GM23338 (cell line): ENCODE measurements at regions not wholly inside any gene's neighbourhood (a gene's known extent, or its start where the extent isn't known, plus 50 kb on each side); places are given as distances from the start of the nearest gene placed in this dataset.

Experiments used
- ATAC-seq: fragments of 200-7000 bp; cut with Tn5 transposase; 3 replicates; pipeline ENCODE4 v1.9.1; 2020
- DNase-seq: peaks from one replicate; pipeline ENCODE4 v3.0.0-alpha.2; 2015; ENCODE audit warnings: low spot score
- H2AFZ ChIP-seq: fragments of 200-600 bp; sonication (generic); 2 replicates; pipeline ENCODE4 v1.8.0; 2016; ENCODE audit warnings: antibody characterized with exemption, mild to moderate bottlenecking, moderate library complexity
- H3F3A ChIP-seq: fragments of 200-600 bp; sonication (generic); replicated peaks from 2 replicates; pipeline ENCODE4 v1.8.0; 2017; ENCODE audit warnings: antibody characterized with exemption, mixed run types, low read depth
- H3K27ac ChIP-seq: fragments of 200-600 bp; sonication (generic); 2 replicates; pipeline ENCODE4 v1.6.1; 2016; ENCODE audit warnings: low read depth
- H3K27me3 ChIP-seq: fragments of 200-600 bp; sonication (generic); 2 replicates; pipeline ENCODE4 v1.8.0; 2016; ENCODE audit warnings: mild to moderate bottlenecking, mixed run types, moderate library complexity; ENCODE audit not compliant: insufficient read depth
- H3K36me3 ChIP-seq: fragments of 200-600 bp; sonication (generic); 2 replicates; pipeline ENCODE4 v1.8.0; 2016; ENCODE audit warnings: mild to moderate bottlenecking; ENCODE audit not compliant: insufficient read depth
- H3K4me1 ChIP-seq: fragments of 200-600 bp; sonication (generic); 2 replicates; pipeline ENCODE4 v1.8.0; 2016; ENCODE audit warnings: mild to moderate bottlenecking, moderate library complexity; ENCODE audit not compliant: insufficient read depth
- H3K4me2 ChIP-seq: fragments of 200-600 bp; sonication (generic); 2 replicates; pipeline ENCODE4 v1.7.1; 2017; ENCODE audit warnings: mixed run types
- H3K4me3 ChIP-seq: fragments of 200-600 bp; sonication (generic); 2 replicates; pipeline ENCODE4 v1.6.1; 2016; ENCODE audit warnings: mixed run types
- H3K79me2 ChIP-seq: fragments of 200-600 bp; sonication (generic); replicated peaks from 2 replicates; pipeline ENCODE4 v1.8.0; 2017; ENCODE audit warnings: mild to moderate bottlenecking; ENCODE audit not compliant: insufficient read depth
- H3K9me2 ChIP-seq: fragments of 200-600 bp; sonication (generic); 2 replicates; pipeline ENCODE4 v1.8.0; 2017; ENCODE audit not compliant: insufficient read depth
- H4K20me1 ChIP-seq: fragments of 200-600 bp; sonication (generic); replicated peaks from 2 replicates; pipeline ENCODE4 v1.8.0; 2017; ENCODE audit warnings: mild to moderate bottlenecking; ENCODE audit not compliant: insufficient read depth
- H3K27ac Mint-ChIP-seq: 2 replicates; pipeline ENCODE4 v1.8.0; 2020; ENCODE audit warnings: inconsistent platforms, mild to moderate bottlenecking, moderate library complexity, mixed read lengths
- H3K27me3 Mint-ChIP-seq: 3 replicates; pipeline ENCODE4 v1.8.0; 2022; ENCODE audit warnings: low read depth, mild to moderate bottlenecking, moderate library complexity, mixed read lengths, inconsistent platforms; ENCODE audit not compliant: insufficient read depth, poor library complexity
- H3K36me3 Mint-ChIP-seq: 3 replicates; pipeline ENCODE4 v1.8.0; 2021; ENCODE audit warnings: low read depth, mild to moderate bottlenecking, inconsistent platforms, moderate library complexity, mixed read lengths
- H3K4me1 Mint-ChIP-seq: 3 replicates; pipeline ENCODE4 v1.8.0; 2020; ENCODE audit warnings: mild to moderate bottlenecking, inconsistent platforms, mixed read lengths
- H3K4me3 Mint-ChIP-seq: 3 replicates; pipeline ENCODE4 v1.8.0; 2021; ENCODE audit warnings: moderate library complexity, mild to moderate bottlenecking, inconsistent platforms, mixed read lengths
- H3K9me3 Mint-ChIP-seq: 3 replicates; pipeline ENCODE4 v1.8.0; 2020; ENCODE audit warnings: moderate library complexity, mild to moderate bottlenecking, inconsistent platforms, mixed read lengths
- ETS1 ChIP-seq: IDR thresholded peaks from 2 replicates; pipeline ENCODE4 v1.6.1; 2016; ENCODE audit warnings: antibody characterized with exemption
- JUNB ChIP-seq: IDR thresholded peaks from one replicate; pipeline ENCODE4 v1.6.1; 2016; ENCODE audit warnings: antibody characterized with exemption; ENCODE audit not compliant: unreplicated experiment
- NANOG ChIP-seq: IDR thresholded peaks from 2 replicates; pipeline ENCODE4 v1.6.1; 2016; ENCODE audit warnings: antibody characterized with exemption, borderline replicate concordance
- ZNF114 ChIP-seq: fragments of 250-450 bp; sonication (Bioruptor Pico); IDR thresholded peaks from 2 replicates; pipeline ENCODE4 v1.5.0; 2020; ENCODE audit warnings: mild to moderate bottlenecking, moderate library complexity
- ZNF331 ChIP-seq: fragments of 250-450 bp; sonication (Bioruptor Pico); IDR thresholded peaks from 2 replicates; pipeline ENCODE4 v1.5.0; 2020; ENCODE audit warnings: low read depth, mild to moderate bottlenecking, moderate library complexity
- ZNF462 ChIP-seq: fragments of 250-450 bp; sonication (Bioruptor Pico); IDR thresholded peaks from 2 replicates; pipeline ENCODE4 v1.5.0; 2020; ENCODE audit warnings: mild to moderate bottlenecking, moderate library complexity

DNA sequence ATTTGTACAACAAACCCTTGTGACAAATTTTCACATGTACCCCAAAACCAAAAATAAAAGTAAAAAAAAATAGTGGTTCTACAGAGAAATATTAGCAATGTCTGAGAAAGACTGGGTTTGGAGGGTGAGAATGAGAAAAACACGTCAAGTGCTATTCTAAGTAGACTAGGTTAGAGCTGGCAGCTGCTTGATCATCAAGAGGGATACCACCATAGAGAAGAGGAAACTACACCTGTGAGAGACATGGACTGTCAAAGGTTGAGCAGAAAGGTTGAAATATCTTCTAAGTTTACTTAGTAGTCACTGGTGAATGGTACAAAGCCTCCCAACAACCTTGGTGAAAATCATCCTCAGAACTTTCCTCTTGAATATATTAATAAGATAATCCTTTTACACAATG is 126.9 kb upstream of the ITGA4 start (continued):
- TF ChIP-seq ZNF462 (CRISPR knock-in tag) (no peak), ZNF331 (CRISPR knock-in tag) (no peak)

GRCh38 chr2:181332044-181332605 is 125.1 kb upstream of the ITGA4 start:
- H3K27ac Mint-ChIP-seq, result no peak overlapping the region
- Histone ChIP-seq H3K27me3 (no peaks in the 10 kb centered on the region), H2AFZ (no peak overlapping the region), H3K4me2 (no peak overlapping the region), H3K4me1 (no peaks in the 10 kb centered on the region), H3K36me3 (no peaks in the 10 kb centered on the region), H3K4me3 (no peak overlapping the region), H3K9me2 (no peaks in the 10 kb centered on the region; the same call in 1 of the 2 replicates), H3F3A (no peaks in the 10 kb centered on the region), H4K20me1 (no peaks in the 10 kb centered on the region), H3K79me2 (no peaks in the 10 kb centered on the region), H3K27ac (no peak overlapping the region)
- H3K4me3 Mint-ChIP-seq, result no peak overlapping the region
- no peaks in the 10 kb centered on the region for H3K27me3 Mint-ChIP-seq
- H3K4me1 Mint-ChIP-seq, result peaks cover 6% of the 10 kb centered on the region
- no peak for DNase-seq
- no peaks in the 10 kb centered on the region; the same call in 2 of the 3 replicates for H3K9me3 Mint-ChIP-seq
- TF ChIP-seq NANOG (no peak), ETS1 (no peak), JUNB (no peak), ZNF114 (no peak), ZNF331 (CRISPR knock-in tag) (no peak)
- ATAC-seq, result no peak
- no peaks in the 10 kb centered on the region; the same call in 2 of the 3 replicates for H3K36me3 Mint-ChIP-seq
